ENCODE measurements at regions not wholly inside any gene's neighbourhood (a gene's known extent, or its start where the extent isn't known, plus 50 kb on each side); places are given as distances from the start of the nearest gene placed in this dataset.
"Not testable (repeated sequence)": the region's sequence is repeated elsewhere in the genome, so short reads cannot be mapped to it uniquely, and the experiment has no call there.

DNA sequence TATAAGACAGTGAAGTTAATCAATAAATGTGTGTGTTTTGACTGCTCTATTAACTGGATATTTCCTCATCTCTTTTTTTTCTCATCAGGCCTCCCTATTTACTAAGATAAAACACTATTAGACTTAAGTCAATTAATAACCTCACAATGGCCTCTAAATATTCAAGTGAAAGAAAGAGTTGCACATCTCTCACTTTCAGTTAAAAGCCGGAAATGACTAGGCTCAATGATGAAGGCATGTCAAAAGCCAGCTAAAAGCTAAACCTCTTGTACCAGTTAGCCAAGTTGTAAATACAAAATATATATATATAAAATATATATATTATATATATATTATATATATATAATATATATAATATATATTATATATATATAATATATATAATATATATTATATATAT lies 127.0 kb upstream of the MEOX2 start:
- no peak for DNase-seq (ENCODE audit: low read depth)

DNA sequence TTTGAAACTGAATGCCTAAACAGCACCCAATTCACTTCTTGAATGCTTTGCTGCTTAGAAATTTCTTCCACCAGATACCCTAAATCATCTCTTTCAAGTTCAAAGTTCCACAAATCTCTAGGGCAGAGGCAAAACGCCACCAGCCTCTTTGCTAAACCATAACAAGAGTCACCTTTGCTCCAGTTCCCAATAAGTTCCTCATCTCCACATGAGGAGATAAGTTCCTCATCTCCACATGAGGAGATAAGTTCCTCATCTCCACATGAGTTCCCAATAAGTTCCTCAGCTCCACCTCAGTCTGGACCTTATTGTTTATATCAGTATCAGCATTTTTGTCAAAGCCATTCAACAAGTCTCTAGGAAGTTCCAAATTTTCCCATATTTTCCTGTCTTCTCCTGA lies 123.9 kb upstream of the MEOX2 start:
- not testable (repeated sequence) for DNase-seq (ENCODE audit: low read depth)

DNA sequence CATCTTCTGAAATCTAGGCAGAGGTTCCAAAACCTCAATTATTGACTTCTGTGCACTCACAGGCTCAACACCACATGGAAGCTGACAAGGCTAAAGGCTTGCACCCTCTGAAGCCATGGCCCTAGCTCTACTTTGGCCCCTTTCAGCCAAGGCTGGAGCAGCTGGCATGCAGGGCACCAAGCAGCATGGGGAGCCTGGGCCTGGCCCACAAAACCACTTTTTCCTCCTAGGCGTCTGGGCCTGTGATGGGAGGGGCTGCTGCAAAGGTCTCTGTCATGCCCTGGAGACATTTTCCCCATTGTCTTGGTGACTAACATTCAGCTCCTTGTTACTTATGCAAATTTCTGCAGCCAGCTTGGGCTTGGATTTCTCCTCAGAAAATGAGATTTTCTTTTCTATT lies 123.5 kb upstream of the MEOX2 start:
- not testable (repeated sequence) for DNase-seq (ENCODE audit: low read depth)

DNA sequence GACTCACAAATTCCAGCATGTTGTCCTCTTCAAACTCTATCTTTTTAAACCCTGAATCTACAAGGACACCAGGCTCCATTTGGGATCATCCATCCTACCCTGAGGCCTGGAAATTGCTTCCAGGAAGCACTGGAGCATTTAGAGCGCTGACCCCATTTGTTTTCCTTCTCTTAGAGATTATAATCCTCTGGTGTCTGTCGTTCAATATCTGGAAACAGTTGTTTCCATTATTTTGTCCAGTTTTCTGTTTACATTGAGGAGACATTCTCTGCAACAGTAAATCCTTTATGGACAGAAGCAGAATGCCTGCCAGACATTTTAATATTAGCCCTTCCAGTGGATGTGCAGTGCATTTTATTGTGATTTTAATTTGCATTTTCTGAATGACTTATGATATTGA lies 119.4 kb upstream of the MEOX2 start:
- no peak for DNase-seq (ENCODE audit: low read depth)

DNA sequence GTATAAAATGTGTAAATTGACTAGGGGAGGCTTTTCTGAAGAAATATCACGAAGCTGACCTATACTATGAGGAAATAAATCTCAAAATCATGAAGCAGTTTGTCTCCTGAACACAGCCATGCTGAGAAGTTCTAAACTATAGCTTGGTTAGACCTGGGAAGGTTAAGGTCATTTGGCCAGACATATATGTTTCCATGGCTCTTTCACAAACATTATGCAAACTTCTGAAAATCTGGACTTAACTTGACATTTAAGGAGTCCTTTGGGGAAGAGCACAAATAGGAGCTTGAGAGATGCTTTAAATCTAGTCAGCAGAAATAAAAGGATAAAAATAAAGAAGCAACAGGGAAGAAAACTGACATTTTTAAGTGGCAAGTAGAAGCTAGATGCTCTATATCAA lies 115.9 kb upstream of the MEOX2 start:
- DNase-seq (ENCODE audit: low read depth), result no peak

DNA sequence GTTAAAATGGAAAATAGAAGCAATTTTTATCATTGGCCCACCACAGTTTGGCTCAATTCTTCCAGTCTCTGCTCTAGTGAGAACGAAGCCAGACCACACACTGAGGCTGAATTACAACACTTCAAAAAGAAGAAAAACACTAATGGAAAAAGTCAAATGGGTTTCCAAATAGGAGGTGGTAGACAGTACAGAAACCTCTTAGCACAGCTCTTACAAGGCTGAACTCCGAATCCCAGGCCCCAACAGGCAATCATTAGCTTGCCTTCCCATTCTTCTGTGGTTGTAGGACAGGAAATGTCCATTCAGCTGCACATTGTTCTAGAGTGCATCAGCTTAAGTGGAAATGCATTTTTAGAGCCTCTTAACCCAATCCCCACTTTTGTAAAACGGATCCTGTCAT lies 115.1 kb upstream of the MEOX2 start:
- DNase-seq (ENCODE audit: low read depth), result peak; percentile 17

DNA sequence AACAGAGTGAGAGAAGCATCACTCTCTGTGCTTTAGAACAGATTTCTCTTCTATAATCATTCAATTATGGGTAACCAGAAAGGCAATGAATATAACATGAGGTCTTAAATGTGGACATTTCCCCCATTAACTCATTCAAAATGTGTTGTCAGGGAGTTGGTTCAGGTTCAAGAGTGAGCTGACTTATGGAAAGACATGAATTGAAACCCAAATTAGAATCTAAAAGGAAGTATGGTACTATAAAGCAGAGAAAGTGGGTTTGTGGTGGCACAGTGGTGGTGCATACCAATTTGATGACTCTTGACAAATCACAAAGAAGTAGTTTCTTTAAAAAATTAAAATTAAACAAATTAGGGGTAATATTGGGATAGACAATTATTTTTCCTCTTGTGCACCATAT lies 114.6 kb upstream of the MEOX2 start:
- DNase-seq (ENCODE audit: low read depth), result no peak

DNA sequence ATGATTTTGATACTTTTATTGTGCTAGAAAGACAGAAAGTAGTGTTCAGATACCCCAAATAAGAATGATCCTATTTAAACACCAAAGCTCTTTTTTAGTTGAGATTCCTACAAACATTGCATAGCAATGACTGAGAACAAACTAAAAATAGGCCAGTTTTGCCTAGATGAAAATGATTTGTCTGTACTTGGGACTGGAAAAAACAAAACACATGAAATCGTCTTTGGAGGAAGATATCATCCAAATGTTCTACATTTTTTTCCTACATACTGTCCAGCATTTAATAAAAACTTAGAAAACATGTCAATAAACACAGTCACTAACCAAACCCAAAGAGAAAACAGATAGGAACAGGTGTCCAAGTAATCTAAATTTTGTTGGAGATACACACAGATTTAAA lies 111.6 kb upstream of the MEOX2 start:
- no peak for DNase-seq (ENCODE audit: low read depth)

DNA sequence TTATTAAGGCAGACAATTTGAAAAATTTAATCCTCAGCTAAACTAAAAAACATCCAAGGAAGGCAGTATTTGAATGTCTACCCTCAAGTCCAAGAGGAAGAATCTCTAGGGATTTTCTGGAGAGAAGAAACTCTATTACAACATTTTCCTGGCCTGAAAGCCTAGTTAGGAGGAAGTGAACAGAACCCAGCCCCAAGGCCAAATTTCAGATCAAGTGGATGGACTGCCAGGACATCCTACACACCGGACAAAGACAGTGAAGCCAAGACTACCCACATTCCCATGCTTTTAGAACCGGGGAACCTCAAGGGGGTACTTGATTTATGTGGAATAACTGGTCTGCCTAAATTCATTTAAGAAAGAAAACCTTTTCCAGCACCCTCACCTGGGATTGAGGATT lies 108.9 kb upstream of the MEOX2 start:
- no peak for DNase-seq (ENCODE audit: low read depth)

DNA sequence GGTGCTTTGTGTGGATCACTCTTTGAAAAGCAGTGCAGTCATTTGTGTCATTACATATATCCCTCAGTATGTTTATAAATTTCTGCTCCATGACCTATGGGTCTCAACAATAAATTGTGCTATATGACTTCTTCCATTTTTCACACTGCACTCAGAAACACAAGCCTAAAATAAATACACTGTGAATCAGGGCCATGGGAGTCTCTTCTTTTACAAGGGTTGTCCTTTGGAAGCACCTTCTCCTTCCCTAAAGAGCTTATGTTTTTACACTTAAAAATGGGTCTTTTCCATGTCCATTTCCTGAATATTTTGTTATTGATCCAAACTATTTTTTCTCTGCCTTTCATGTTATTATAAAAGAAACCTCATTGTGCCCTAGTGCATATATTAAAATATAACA lies 108.3 kb upstream of the MEOX2 start:
- DNase-seq (ENCODE audit: low read depth), result no peak

DNA sequence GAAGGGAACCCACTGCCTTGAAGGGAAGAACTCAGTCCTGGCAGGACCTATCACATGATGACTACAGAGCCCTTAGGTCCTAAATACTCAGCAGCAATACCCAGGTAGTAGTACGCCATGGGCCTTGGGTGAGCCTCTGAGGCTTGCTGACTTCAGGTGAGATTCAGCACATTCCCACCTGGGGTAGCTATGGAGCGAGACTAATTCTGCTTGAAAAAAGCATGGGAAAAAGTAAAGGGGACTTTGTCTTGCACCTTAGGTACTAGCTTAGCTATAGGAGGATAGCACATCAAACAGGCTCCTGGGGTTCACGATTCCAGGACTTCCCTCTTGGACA lies 98.2 kb upstream of the MEOX2 start:
- DNase-seq (ENCODE audit: low read depth), result no peak

DNA sequence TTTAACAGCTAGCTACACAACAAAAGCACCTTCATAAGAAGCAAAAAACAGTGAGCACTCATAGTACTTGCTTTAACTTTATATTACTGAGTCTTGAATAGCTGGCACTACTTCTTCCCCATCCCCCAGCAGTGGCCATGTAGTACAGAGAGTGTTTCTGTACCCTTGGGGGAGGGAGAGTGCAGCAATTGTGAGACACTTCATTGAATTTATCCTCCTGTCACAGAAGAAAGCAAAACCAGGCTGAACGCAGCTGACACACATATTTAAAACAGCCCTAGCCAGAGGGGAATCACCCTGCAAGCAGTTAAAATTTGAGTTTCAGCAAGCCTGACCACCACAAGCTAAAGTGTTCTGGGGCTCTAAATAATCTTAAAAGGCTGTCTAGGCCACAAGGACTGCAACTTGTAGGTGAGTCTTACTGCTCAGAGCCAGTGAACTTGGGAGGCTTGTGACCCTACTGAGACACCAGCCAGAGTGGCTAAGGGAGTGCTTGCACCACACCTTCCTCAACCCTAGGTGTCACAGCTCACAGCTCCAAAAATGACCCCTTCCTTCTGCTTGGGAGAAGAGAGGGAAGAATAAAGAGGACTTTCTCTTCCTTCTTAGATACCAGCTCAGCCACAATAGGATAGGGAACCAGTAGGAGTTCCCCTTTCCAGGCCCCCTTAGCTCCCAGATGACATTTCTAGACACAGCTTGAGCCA lies 97.7 kb upstream of the MEOX2 start:
- DNase-seq (ENCODE audit: low read depth), result no peak

DNA sequence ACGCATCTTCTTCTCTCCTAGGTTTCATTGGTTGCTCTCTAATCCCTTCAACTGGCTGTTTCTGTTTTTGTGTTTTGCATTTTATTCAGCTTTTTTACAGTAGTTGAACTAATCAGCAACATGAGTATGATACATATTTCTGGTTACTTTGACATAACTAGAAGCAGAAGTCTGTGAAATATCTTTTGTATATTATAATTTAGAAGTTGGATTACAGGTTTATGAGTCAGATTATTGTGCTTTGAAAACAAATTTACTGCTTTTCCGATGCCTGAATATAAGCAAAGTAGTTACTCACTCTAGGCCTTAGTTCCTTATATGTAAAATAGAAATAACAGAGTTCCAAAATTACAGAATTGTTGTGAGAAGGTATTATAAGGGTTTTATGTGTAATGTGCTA lies 96.2 kb upstream of the MEOX2 start:
- no peak for DNase-seq (ENCODE audit: low read depth)

DNA sequence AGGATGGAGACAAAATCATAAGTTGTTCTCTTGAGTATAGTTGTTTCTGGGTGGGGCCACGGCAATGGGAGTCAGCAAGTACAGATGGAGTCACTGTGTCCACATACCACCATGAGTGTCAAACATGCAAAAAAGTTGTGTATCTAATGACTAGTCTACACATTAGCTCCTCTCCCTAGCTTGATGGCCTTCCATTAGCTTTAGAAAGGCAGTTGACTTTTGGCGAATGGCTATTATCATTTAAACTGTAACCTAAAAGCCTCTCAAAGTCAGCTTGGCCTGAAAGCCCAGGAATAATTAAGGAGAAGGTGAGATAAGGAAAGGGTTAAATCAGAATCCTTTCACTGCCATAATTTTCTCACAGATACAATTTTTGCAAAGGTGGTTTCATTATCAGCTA lies 95.5 kb upstream of the MEOX2 start:
- DNase-seq (ENCODE audit: low read depth), result no peak

DNA sequence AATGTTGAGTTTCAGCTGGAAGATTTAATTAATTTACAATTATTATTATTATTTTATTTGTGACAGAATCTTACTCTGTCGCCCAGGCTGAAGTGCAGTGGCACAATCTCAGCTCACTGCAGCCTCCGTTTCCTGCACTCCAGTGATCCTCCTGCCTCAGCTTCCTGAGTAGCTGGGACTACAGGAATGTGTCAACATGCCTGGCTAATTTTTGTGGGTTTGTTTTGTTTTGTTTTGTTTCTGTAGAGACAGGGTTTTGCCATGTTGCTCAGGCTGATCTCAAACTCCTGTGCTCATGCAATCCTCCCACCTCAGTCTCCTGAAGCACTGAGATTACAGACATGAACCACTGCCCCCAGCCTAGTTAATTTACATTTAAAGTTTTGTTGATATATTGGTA lies 93.8 kb upstream of the MEOX2 start:
- peak; percentile 13 for DNase-seq (ENCODE audit: low read depth)

DNA sequence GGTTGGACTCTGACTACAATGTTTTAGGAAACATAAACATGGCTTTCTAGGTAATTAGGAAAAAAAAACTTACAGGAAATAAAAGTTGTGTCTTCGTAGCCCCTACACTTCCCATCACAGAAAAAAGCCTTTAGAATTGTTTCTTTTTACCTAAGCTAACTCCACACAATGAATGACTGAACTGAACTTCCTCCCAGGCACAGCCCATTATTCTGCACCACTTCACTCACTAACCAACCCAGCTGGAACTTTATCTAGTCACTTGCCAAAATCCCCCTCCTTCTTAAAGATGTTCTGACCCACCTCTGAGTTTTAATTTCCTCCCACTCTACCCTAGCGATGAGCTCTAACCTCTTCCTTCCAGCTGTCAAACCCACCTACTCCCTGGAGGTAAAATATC lies 91.7 kb upstream of the MEOX2 start:
- DNase-seq (ENCODE audit: low read depth), result no peak

DNA sequence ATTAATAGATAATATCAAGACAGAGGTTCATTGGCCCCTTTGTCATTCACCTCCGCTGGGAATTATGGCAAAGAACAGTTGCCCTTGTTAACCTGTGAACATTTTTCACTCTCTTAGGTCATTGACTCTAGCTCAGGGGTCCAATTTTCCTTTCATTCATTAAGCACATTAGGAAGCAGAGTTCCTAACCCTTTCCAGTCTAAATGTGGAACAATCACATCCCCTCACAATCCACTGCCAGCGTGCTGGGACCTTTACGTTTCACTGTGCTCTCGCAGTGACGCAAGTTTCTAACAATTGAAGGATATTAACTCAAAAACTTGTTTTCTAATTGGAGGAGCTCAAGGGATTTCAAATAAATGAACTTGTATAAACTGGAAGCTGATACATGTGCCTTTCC lies 79.3 kb upstream of the MEOX2 start:
- no peak for DNase-seq (ENCODE audit: low read depth)

DNA sequence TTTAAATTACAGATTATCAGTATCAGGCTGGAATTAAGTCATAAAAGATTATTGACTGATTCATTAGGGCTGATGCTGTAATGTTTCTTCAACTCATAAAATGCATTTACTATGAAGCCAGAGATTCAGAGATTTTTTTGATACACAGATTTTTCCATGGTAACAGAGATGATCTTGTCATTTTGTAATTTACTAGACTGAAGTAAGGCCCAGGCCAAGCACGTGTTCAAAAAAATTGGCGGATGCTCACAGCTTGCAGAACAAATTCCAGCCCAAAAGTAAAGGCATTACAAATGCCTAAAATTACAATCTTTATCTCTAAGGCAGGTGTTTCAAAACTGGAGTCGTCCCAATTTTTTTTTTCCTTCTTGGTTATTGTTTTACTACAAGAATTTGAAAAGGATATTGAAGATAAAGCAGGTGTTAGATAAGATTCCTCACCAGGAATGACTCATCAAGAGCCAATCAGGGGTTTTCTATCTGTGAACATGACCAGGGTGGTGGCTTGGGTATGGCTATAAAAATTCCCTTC lies 78.4 kb upstream of the MEOX2 start:
- DNase-seq (ENCODE audit: low read depth), result no peak

DNA sequence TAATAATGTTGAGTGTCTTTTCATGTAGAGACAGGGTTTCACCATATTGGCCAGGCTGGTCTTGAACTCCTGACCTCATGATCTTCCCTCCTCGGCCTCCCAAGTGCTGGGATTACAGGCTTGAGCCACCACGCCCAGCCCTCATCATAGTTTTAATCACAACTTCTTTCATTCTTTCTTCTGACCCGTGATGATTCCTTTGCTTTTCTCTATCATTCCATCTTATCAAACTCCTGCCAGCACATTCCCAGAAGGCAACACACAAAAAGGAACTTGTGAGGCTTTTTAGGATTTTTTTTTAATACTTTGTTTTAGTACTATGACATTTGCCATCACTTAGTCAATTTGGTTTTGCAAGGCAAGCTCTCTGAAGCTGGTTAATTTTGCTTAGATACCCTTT lies 77.5 kb upstream of the MEOX2 start:
- no peak for DNase-seq (ENCODE audit: low read depth)

DNA sequence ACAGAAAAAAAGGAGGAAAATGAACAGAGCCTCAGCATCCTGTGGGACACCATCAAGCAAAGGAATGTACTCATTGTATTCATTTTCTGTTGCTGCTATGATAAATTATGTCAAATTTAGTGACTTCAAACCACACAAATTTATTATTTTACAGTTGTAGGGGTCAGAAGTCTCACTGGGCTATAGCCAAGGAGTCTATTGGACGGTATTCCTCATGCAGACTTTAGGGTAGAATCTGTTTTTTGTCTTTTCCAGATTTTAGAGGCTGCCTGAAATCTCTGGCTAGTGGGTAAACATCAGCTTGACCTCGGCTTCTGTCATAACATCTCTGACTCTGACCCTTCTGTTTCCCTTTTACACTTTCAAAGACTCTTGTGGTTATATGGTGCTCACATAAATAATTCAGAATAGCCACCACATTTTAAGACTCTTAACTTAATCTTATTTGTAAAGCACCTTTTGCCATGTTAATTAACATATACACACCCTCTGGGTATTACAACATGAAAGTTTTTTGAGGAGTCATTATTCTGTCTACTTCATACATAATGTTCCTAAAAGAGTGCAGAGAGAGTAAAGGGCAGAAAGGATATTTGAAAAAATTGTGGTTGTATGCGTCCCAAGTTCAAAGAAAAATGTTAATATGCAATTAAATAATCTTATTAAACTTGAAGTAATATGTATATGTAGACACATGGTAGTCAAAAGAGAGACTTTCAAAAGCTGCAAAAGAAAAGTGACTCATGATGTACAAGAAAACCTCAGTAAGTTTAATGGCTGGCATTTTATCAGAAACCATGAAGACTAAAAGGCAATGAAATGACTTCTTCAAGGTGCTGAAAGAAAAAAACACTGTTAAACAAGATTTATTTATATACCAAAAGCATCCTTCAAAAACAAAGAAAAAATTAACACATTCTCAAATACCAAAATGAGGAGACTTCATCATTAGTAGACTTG lies 70.8 kb upstream of the MEOX2 start:
- no peak for DNase-seq (ENCODE audit: low read depth)

DNA sequence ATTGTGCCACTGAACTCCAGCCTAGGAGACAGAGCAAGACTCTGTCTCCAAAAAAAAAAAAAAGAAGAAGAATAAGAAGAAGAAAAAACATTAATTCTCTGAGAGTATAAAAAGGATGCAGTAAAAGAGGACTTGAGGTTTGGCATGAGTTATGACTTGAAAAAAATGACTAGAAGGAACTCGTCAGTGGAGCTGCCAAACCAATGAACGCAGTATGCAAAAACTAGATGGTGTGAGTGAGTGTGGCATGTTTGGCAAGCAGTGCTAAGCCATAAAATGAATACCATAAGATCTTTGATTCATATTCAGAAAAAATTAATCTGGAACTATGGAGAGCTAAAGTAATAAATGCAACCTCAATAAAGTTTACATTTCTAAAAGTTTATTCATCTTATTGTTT lies 68.6 kb upstream of the MEOX2 start:
- DNase-seq (ENCODE audit: low read depth), result no peak

DNA sequence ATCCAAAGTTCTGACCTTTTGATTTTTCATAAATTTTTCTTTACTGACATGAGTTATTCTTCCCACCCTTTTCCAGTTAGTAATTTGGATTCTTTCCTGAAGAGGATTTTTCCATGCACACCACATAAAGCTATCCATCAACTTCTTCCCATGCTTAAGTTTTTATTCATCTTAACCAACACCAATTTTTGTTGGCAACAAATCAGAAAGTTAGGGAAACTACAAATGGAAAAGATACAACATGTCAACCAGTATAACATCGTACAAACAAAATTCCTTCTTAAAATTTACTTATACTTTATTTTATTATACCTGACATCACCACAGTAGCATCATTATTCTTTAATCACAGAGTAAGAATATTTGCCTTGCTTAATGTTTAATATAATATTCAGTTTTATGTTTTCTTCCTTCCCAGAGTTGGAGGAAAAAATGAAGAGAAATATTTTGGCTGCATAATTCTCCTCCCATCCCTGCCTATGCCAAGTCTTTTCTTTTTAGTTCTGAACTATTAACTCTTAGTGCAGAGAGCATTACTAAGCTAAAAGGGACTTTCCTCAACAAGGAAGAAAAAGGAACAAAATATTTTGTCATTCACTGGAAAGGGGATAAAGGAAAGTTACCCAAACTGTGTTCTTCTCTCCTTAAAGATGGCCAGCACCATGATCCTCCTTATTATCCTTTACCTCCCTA lies 67.5 kb upstream of the MEOX2 start:
- no peak for DNase-seq (ENCODE audit: low read depth)

DNA sequence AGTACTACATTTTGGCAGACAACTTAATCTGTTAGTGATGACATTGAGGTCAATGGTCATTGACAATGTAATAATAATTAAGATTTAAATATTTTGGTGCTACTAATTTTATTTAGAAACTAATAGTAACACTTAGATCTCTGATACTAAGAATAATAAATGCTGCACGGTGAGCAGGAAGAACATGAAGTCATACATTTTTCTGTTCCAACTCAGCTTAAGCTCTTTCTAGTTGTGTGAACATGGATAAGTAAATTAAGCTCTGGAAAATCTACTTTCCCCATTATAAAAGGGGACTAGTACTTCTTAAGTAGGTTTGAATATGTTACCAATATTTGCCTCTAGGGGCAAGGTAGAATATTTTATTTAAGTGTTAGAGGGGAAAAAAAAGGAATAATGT lies 65.9 kb upstream of the MEOX2 start:
- DNase-seq (ENCODE audit: low read depth), result peak; percentile 11

Measured in non-pigmented ciliary epithelial cell (primary cell).